ENCODE measurements at regions not wholly inside any gene's neighbourhood (a gene's known extent, or its start where the extent isn't known, plus 50 kb on each side); places are given as distances from the start of the nearest gene placed in this dataset.

- Histone ChIP-seq H3K27ac (no peak overlapping the region), H3K4me1 (peaks cover 3 to 36% (median 10%) of the 10 kb centered on the region in 3 donors), H3K27me3 (no peaks in the 10 kb centered on the region), H3K36me3 (no peaks in the 10 kb centered on the region), H3K9me3 (no peaks in the 10 kb centered on the region), H3K4me3 (no peak overlapping the region)
- intact Hi-C loops (cut with DNase I), result no loop called here
- 91 to 94% methylated on average over 6 of the region's 6 CpGs for WGBS, 2 donors
- no peak for TF ChIP-seq POLR2A (IDR thresholded peaks at IDR 0.05)
- no peak for TF ChIP-seq CTCF (IDR thresholded peaks at IDR 0.05)
- no peak for DNase-seq
Observed at GRCh38 chr16:79361132-79361751, 239.3 kb downstream of the MAF start.

- WGBS, 2 donors, result 61% methylated on average over 2 of the region's 2 CpGs
Observed at GRCh38 chr16:79360267-79360666, 240.3 kb downstream of the MAF start.

GRCh38 chr16:79359082-79359481 lies 241.5 kb downstream of the MAF start:
- Histone ChIP-seq H3K27me3 (no peaks in the 10 kb centered on the region), H3K4me1 (peaks cover 6 to 51% (median 10%) of the 10 kb centered on the region in 3 donors), H3K36me3 (no peaks in the 10 kb centered on the region), H3K4me3 (no peak overlapping the region), H3K9me3 (no peaks in the 10 kb centered on the region), H3K27ac (no peak overlapping the region)
- TF ChIP-seq POLR2A (IDR thresholded peaks at IDR 0.05) (no peak), CTCF (IDR thresholded peaks at IDR 0.05) (no peak)
- intact Hi-C loops (cut with DNase I), result no loop called here
- no peak for DNase-seq
- WGBS, 2 donors, result 34 to 56% methylated on average over 3 to 4 of the region's 4 CpGs

More at GRCh38 chr16:79360267-79360666, 240.3 kb downstream of the MAF start:
- peaks cover 3 to 39% (median 10%) of the 10 kb centered on the region in 3 donors for H3K4me1 ChIP-seq
- no peak for TF ChIP-seq POLR2A (IDR thresholded peaks at IDR 0.05)
- no peak for TF ChIP-seq CTCF (IDR thresholded peaks at IDR 0.05)
- DNase-seq, result no peak
- H3K27ac ChIP-seq, result peak overlapping the region in 2 of 4 donors; percentile 0 to 19
- no peak overlapping the region for H3K4me3 ChIP-seq
- intact Hi-C loops (cut with DNase I), result no loop called here
- no peaks in the 10 kb centered on the region for H3K9me3 ChIP-seq
- no peaks in the 10 kb centered on the region for H3K27me3 ChIP-seq
- no peaks in the 10 kb centered on the region for H3K36me3 ChIP-seq

GRCh38 chr16:79358188-79358587 lies 242.3 kb downstream of the MAF start:
- DNase-seq, result no peak
- no peak overlapping the region for H3K27ac ChIP-seq
- H3K4me3 ChIP-seq, result no peak overlapping the region
- H3K9me3 ChIP-seq, result no peaks in the 10 kb centered on the region
- TF ChIP-seq POLR2A (IDR thresholded peaks at IDR 0.05) (no peak), CTCF (IDR thresholded peaks at IDR 0.05) (no peak)
- intact Hi-C loops (cut with DNase I), result no loop called here
- peaks cover 6 to 49% (median 10%) of the 10 kb centered on the region in 3 donors for H3K4me1 ChIP-seq
- 86 to 92% methylated on average over 4 to 6 of the region's 9 CpGs for WGBS, 2 donors
- no peaks in the 10 kb centered on the region for H3K36me3 ChIP-seq
- H3K27me3 ChIP-seq, result no peaks in the 10 kb centered on the region

GRCh38 chr16:79355600-79356358 lies 244.8 kb downstream of the MAF start:
- WGBS, 2 donors, result 75 to 89% methylated on average over 15 of the region's 15 CpGs
- TF ChIP-seq CTCF (IDR thresholded peaks at IDR 0.05) (no peak), POLR2A (IDR thresholded peaks at IDR 0.05) (no peak)
- no peak overlapping the region for H3K4me3 ChIP-seq

More at GRCh38 chr16:79355600-79356358, 244.8 kb downstream of the MAF start:
- Histone ChIP-seq H3K27me3 (no peaks in the 10 kb centered on the region), H3K27ac (no peak overlapping the region), H3K4me1 (peaks cover 0 to 45% (median 3%) of the 10 kb centered on the region in 3 donors), H3K9me3 (no peaks in the 10 kb centered on the region), H3K36me3 (no peaks in the 10 kb centered on the region)
- DNase-seq, result no peak
- intact Hi-C loops (cut with DNase I), result no loop called here

Data from esophagus squamous epithelium (tissue), 5 donors.